HCT116 (cell line): ENCODE measurements at regions not wholly inside any gene's neighbourhood (a gene's known extent, or its start where the extent isn't known, plus 50 kb on each side); places are given as distances from the start of the nearest gene placed in this dataset.

ENCODE experiments used
- ATAC-seq: fragments of 200-7000 bp; cut with Tn5 transposase; 2 replicates; pipeline ENCODE4 v1.9.1; 2020; ENCODE audit warnings: mild to moderate bottlenecking, moderate library complexity
- BruUV-seq: library from RNA; stranded (reverse); fragments of 400-500 nt; replicated peaks from 2 replicates; lab custom pipeline; 2021; lab: Mats Ljungman, UMichigan
- CTCF ChIA-PET: fragments of 300-600 bp; sonication (Branson Sonifier 250); formaldehyde crosslinking; loops from one replicate; lab custom pipeline; 2021; ENCODE audit warnings: antibody characterized with exemption; lab: Charles Lee
- POLR2A ChIA-PET: fragments of 300-600, 350-600 bp; sonication (Branson Sonifier 250); formaldehyde crosslinking; loops from one replicate; lab custom pipeline; 2021; ENCODE audit warnings: antibody characterized with exemption; lab: Charles Lee
- RAD21 ChIA-PET, 2 experiments: fragments of 300-600 bp; sonication (Branson Sonifier 250); formaldehyde crosslinking; loops; one replicate each; lab custom pipeline; 2023; ENCODE audit warnings: low total read pairs in 2 of 2; ENCODE audit not compliant: uncharacterized antibody in 2 of 2, unreplicated experiment in 2 of 2, low non-redundant PET in 1 of 2; lab: Charles Lee
- DNase-seq: peaks from one replicate; pipeline ENCODE4 v3.0.0-alpha.2; 2010; ENCODE audit warnings: low read depth, low spot score
- H2AFZ ChIP-seq: fragments of 200-600 bp; shearing (Covaris generic), sonication (generic); 2 replicates; pipeline ENCODE4 v1.6.1; 2017; ENCODE audit warnings: low read depth, mixed run types, mixed read lengths, antibody characterized with exemption, low read length; ENCODE audit not compliant: poor library complexity, severe bottlenecking
- H3K27ac ChIP-seq: 2 replicates; pipeline ENCODE4 v1.5.1; 2012; ENCODE audit warnings: low read depth, low read length
- H3K27me3 ChIP-seq: fragments of 200-600 bp; sonication (generic); 2 replicates; pipeline ENCODE4 v1.6.1; 2016; ENCODE audit warnings: mixed run types, low read length, mixed read lengths; ENCODE audit not compliant: insufficient read depth
- H3K36me3 ChIP-seq, 2 experiments: fragments of 200-500 bp in 1 of 2; fragments of 200-600 bp in 1 of 2; sonication (Bioruptor generic) in 1 of 2; sonication (generic) in 1 of 2; 2 replicates each; pipeline versions ENCODE4 v1.5.1 to v1.6.1; 2014 to 2016; ENCODE audit warnings: low read length in 2 of 2, inconsistent platforms in 1 of 2, mixed read lengths in 1 of 2, mixed run types in 1 of 2; ENCODE audit not compliant: insufficient read depth in 2 of 2, control insufficient read depth in 1 of 2
- H3K4me1 ChIP-seq, 2 experiments: fragments of 200-600 bp in 1 of 2; sonication (generic) in 1 of 2; 2 replicates each; pipeline versions ENCODE4 v1.5.1 to v1.6.1; 2012 to 2017; ENCODE audit warnings: low read length in 2 of 2, inconsistent platforms in 1 of 2, mild to moderate bottlenecking in 1 of 2, mixed read lengths in 1 of 2, mixed run types in 1 of 2, moderate library complexity in 1 of 2; ENCODE audit not compliant: insufficient read depth in 2 of 2, control insufficient read depth in 1 of 2
- H3K4me2 ChIP-seq: fragments of 200-600 bp; sonication (generic); 2 replicates; pipeline ENCODE4 v1.6.1; 2017; ENCODE audit warnings: mixed run types, low read length, mixed read lengths
- H3K4me3 ChIP-seq, 2 experiments: fragments of 200-600 bp in 1 of 2; sonication (generic) in 1 of 2; replicated peaks in 1 of 2; 2 replicates each; pipeline ENCODE4 v1.5.1; 2011 to 2016; ENCODE audit warnings: low read length in 2 of 2, control low read depth in 1 of 2, low read depth in 1 of 2, mild to moderate bottlenecking in 1 of 2, mixed read lengths in 1 of 2, mixed run types in 1 of 2
- H3K79me2 ChIP-seq: fragments of 200-600 bp; sonication (generic); 2 replicates; pipeline ENCODE4 v1.6.1; 2017; ENCODE audit warnings: mild to moderate bottlenecking, mixed run types, low read length, moderate library complexity, mixed read lengths; ENCODE audit not compliant: insufficient read depth
- H3K9ac ChIP-seq: fragments of 200-600 bp; sonication (generic); 2 replicates; pipeline ENCODE4 v1.6.1; 2016; ENCODE audit warnings: low read length, mixed read lengths
- H3K9me2 ChIP-seq: fragments of 200-600 bp; sonication (generic), shearing (Covaris generic); 2 replicates; pipeline ENCODE4 v1.6.1; 2017; ENCODE audit warnings: mixed run types, mild to moderate bottlenecking, moderate library complexity; ENCODE audit not compliant: insufficient read depth
- H3K9me3 ChIP-seq, 2 experiments: fragments of 200-500 bp in 1 of 2; fragments of 200-600 bp in 1 of 2; sonication (Bioruptor generic) in 1 of 2; sonication (generic) in 1 of 2; 2 replicates each; pipeline ENCODE4 v1.6.1; 2014 to 2017; ENCODE audit warnings: low read length in 2 of 2, mixed read lengths in 2 of 2, inconsistent platforms in 1 of 2, low read depth in 1 of 2, mild to moderate bottlenecking in 1 of 2, mixed run types in 1 of 2, moderate library complexity in 1 of 2; ENCODE audit not compliant: control insufficient read depth in 1 of 2, insufficient read depth in 1 of 2
- H4K20me1 ChIP-seq: fragments of 200-600 bp; sonication (generic), shearing (Covaris generic); 2 replicates; pipeline ENCODE4 v1.6.1; 2017; ENCODE audit warnings: mixed run types, mild to moderate bottlenecking, moderate library complexity; ENCODE audit not compliant: insufficient read depth
- CBX3 ChIP-seq: IDR thresholded peaks from 2 replicates; pipeline ENCODE4 v1.6.1; 2012; ENCODE audit warnings: low read depth
- POLR2A ChIP-seq: IDR thresholded peaks from 2 replicates; pipeline ENCODE4 v1.7.0; 2011; ENCODE audit warnings: borderline replicate concordance; ENCODE audit not compliant: insufficient read depth, insufficient read length; ENCODE audit errors: extremely low read depth
- SRF ChIP-seq: IDR thresholded peaks from 2 replicates; pipeline ENCODE4 v1.6.1; 2012; ENCODE audit warnings: low read depth
- YY1 ChIP-seq: IDR thresholded peaks from 2 replicates; pipeline ENCODE4 v1.6.1; 2011; ENCODE audit warnings: low read length, low read depth, moderate library complexity, mild to moderate bottlenecking; ENCODE audit not compliant: insufficient replicate concordance; ENCODE audit errors: extremely low read depth
- intact Hi-C: fragments of 100-400 bp; cut with micrococcal nuclease; formaldehyde crosslinking; loops from 2 replicates; pipeline ENCODE4 v1.10.0; 2022
- TF ChIP-seq, protein P1 (sequence below), 3 experiments: fragments of 200-600 bp in 1 of 3; sonication (generic) in 1 of 3; IDR thresholded peaks in 2 of 3; conservative IDR thresholded peaks in 1 of 3; 2 replicates each; pipeline ENCODE4 v1.5.1; 2012 to 2017; ENCODE audit warnings: low read depth in 2 of 3, low read length in 2 of 3, antibody characterized with exemption in 1 of 3, borderline replicate concordance in 1 of 3, control low read depth in 1 of 3, mild to moderate bottlenecking in 1 of 3, mixed read lengths in 1 of 3, mixed run types in 1 of 3, moderate library complexity in 1 of 3; ENCODE audit not compliant: insufficient read depth in 1 of 3

DNA sequence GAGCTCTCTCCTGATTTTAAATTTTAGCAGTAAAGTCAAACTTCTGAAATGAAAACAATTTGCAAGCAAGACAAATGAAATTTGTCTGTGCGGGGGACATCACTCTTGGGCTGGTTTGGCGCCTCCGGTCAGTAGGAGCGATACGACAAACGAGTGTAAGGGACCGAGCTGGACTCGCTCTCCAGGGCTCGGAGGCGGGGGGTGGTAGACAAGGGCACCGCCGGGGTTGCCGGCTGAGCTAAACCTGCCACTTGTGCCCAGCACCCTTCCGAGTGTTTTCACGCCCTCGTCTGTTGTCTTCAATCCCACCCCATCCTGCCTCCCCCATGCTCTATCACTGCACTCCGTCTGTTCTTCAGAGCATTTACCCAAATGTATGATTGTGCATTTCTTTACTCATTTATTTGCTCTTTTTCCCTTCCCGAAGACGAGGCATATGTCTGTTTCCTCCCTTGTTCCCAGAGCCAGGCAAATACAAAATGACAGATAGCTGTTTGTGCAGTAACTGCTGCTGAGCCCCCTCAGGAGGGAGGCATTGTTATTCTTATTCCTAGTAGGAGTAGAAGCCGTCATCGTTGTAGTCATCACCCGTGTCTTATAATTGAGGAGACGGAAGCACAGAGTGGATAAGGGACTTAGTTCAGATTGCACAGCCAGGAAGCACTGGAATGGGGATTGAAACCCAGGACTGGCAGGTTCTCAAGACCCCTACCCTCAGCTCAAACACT, 62.8 kb upstream of the APCDD1L start:
- RAD21 ChIA-PET, result no interaction called here
- DNase-seq, result no peak
- CTCF ChIA-PET, result no interaction called here

DNA sequence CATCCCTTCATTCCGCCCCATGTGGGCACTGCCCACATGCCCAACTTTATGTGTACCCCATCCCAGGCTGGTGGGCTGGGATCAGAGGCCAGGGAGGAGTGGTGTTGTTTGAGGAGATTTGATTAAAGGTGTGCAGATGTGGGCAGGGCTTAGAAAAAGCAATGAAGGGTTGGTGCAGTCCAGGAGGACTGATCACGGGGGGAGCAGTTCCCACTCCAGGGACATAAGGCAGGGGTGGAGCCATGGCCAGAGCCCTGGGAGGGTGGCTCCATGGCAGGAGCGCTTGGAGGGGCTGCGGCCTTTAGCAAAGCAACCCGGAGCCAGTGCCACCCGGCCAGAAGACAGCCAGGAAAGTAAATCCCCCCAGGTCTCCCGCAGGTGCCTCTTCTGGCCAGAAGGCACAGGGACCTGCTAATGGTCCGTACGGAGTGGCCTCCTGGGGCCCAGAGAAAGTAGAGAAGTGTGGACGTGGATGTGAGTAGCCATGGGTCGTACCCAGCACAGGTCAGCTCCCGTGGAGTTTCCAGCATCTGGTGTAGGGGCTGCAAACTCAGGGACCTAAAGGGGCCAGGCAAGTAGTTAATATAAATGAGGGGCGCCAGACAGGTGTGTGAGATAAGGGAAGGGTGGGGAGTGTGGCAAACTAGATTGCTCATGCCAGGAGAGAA, 62.1 kb upstream of the APCDD1L start:
- Histone ChIP-seq H3K9ac (no peak overlapping the region), H3K4me1 (no peaks in the 10 kb centered on the region), H3K27ac (no peak overlapping the region), H3K27me3 (peaks cover 4% of the 10 kb centered on the region; the same call in 1 of the 2 replicates), H3K4me3 (no peak overlapping the region), H4K20me1 (no peaks in the 10 kb centered on the region), H3K36me3 (no peaks in the 10 kb centered on the region), H2AFZ (no peak overlapping the region), H3K79me2 (no peaks in the 10 kb centered on the region), H3K4me2 (no peak overlapping the region), H3K9me3 (no peaks in the 10 kb centered on the region), H3K9me2 (no peaks in the 10 kb centered on the region)
- POLR2A ChIA-PET, result no interaction called here
- BruUV-seq, result no TSS peak
- DNase-seq (no peak), ATAC-seq (no peak)
- RAD21 ChIA-PET, result no interaction called here
- CTCF ChIA-PET, result no interaction called here
- TF ChIP-seq, protein P1, sequence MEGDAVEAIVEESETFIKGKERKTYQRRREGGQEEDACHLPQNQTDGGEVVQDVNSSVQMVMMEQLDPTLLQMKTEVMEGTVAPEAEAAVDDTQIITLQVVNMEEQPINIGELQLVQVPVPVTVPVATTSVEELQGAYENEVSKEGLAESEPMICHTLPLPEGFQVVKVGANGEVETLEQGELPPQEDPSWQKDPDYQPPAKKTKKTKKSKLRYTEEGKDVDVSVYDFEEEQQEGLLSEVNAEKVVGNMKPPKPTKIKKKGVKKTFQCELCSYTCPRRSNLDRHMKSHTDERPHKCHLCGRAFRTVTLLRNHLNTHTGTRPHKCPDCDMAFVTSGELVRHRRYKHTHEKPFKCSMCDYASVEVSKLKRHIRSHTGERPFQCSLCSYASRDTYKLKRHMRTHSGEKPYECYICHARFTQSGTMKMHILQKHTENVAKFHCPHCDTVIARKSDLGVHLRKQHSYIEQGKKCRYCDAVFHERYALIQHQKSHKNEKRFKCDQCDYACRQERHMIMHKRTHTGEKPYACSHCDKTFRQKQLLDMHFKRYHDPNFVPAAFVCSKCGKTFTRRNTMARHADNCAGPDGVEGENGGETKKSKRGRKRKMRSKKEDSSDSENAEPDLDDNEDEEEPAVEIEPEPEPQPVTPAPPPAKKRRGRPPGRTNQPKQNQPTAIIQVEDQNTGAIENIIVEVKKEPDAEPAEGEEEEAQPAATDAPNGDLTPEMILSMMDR (IDR thresholded peaks at IDR 0.05 in 2 of 3, conservative IDR thresholded peaks at IDR 0.05 in 1 of 3; ENCODE audit: borderline replicate concordance in 1 of 3, insufficient read depth in 1 of 3, low read depth in 2 of 3, low read length in 2 of 3), result no peak
- TF ChIP-seq CBX3, result no peak
- intact Hi-C loops, result no loop called here

More for the DNA sequence above, 62.8 kb upstream of the APCDD1L start:
- no peak for ATAC-seq
- Histone ChIP-seq H3K4me3 (no peak overlapping the region), H4K20me1 (no peaks in the 10 kb centered on the region), H3K9ac (no peak overlapping the region), H2AFZ (no peak overlapping the region), H3K9me3 (no peaks in the 10 kb centered on the region), H3K79me2 (no peaks in the 10 kb centered on the region), H3K9me2 (no peaks in the 10 kb centered on the region), H3K4me1 (no peaks in the 10 kb centered on the region), H3K4me2 (no peak overlapping the region), H3K27me3 (peaks cover 4% of the 10 kb centered on the region; the same call in 1 of the 2 replicates), H3K36me3 (no peaks in the 10 kb centered on the region), H3K27ac (no peak overlapping the region)
- TF ChIP-seq YY1 (no peak), SRF (no peak), POLR2A (no peak)
- POLR2A ChIA-PET, result no interaction called here
- BruUV-seq, result no TSS peak
- intact Hi-C loops, result no loop called here
